GM12875 (cell line): ENCODE measurements at regions not wholly inside any gene's neighbourhood (a gene's known extent, or its start where the extent isn't known, plus 50 kb on each side); places are given as distances from the start of the nearest gene placed in this dataset.

ENCODE experiments used
- H3K4me3 ChIP-seq: one replicate; pipeline ENCODE4 v1.5.1; 2011; ENCODE audit warnings: low read depth, low read length, control low read depth
- CTCF ChIP-seq: IDR thresholded peaks from 2 replicates; pipeline ENCODE4 v1.5.1; 2011; ENCODE audit warnings: low read depth, mild to moderate bottlenecking, control low read depth, inconsistent platforms, low read length, moderate library complexity, borderline replicate concordance; ENCODE audit not compliant: insufficient read depth

- no peak for TF ChIP-seq CTCF
- H3K4me3 ChIP-seq: no peak overlapping the region
These were observed 176.6 kb upstream of the ARL4C start for GRCh38 chr2:234673501-234673900.

GRCh38 chr2:234672498-234673150, 175.7 kb upstream of the ARL4C start:
- no peak for TF ChIP-seq CTCF

GRCh38 chr2:234671716-234672115, 174.8 kb upstream of the ARL4C start:
- no peak for TF ChIP-seq CTCF
- no peak overlapping the region for H3K4me3 ChIP-seq

More at GRCh38 chr2:234672498-234673150, 175.7 kb upstream of the ARL4C start:
- no peak overlapping the region for H3K4me3 ChIP-seq

- no peak for TF ChIP-seq CTCF
These were observed 174.3 kb upstream of the ARL4C start for GRCh38 chr2:234671231-234671630.

GRCh38 chr2:234670806-234671205, 173.9 kb upstream of the ARL4C start:
- TF ChIP-seq CTCF: no peak
- H3K4me3 ChIP-seq: no peak overlapping the region

More at GRCh38 chr2:234671231-234671630, 174.3 kb upstream of the ARL4C start:
- no peak overlapping the region for H3K4me3 ChIP-seq

GRCh38 chr2:234670052-234670451, 173.2 kb upstream of the ARL4C start:
- TF ChIP-seq CTCF: no peak
- no peak overlapping the region for H3K4me3 ChIP-seq

GRCh38 chr2:234669621-234670020, 172.7 kb upstream of the ARL4C start:
- no peak for TF ChIP-seq CTCF
- no peak overlapping the region for H3K4me3 ChIP-seq
